ENCODE measurements at regions not wholly inside any gene's neighbourhood (a gene's known extent, or its start where the extent isn't known, plus 50 kb on each side); places are given as distances from the start of the nearest gene placed in this dataset.

GRCh38 chr11:19351426-19351825 is 110.7 kb upstream of the E2F8 start:
- no peaks in the 10 kb centered on the region for H3K9me3 ChIP-seq (replicated peaks; ENCODE audit: control insufficient read depth, insufficient read depth, low read length)
- DNase-seq (ENCODE audit: low read depth, low spot score) (no peak), FAIRE-seq (no peak)
- no peak overlapping the region for H3K27ac ChIP-seq (ENCODE audit: insufficient read depth, low read depth, low read length)
- no peaks in the 10 kb centered on the region for H4K20me1 ChIP-seq (replicated peaks; ENCODE audit: control insufficient read depth, extremely low read depth, insufficient read depth, low read length)
- H3K4me3 ChIP-seq (replicated peaks in 1 of 3; ENCODE audit: insufficient read depth in 1 of 3, low read depth in 1 of 3, low read length in 3 of 3), result no peak overlapping the region
- H3K4me1 ChIP-seq (ENCODE audit: control insufficient read depth, extremely low read depth, insufficient read depth, low read length), result no peaks in the 10 kb centered on the region
- ChIA-PET POLR2A (no interaction called here), CTCF (interaction anchor here (0.9 to 1.8 kb wide), 2 partner anchors 18 to 25 kb away, joined by 3 to 5 read pairs; no protein-coding TSS in a partner anchor)
- H3K27me3 ChIP-seq (ENCODE audit: control insufficient read depth in 2 of 2, insufficient read depth in 2 of 2, low read length in 2 of 2), result no peaks in the 10 kb centered on the region
- no TSS peak for BruUV-seq (replicated peaks)
- no peak for TF ChIP-seq FOS (IDR thresholded peaks at IDR 0.05; ENCODE audit: borderline replicate concordance, insufficient read depth, low read length)
- intact Hi-C loops (cut with micrococcal nuclease), result no loop called here
- no peak overlapping the region for H3K9ac ChIP-seq (replicated peaks; ENCODE audit: extremely low read depth, insufficient read depth, low read length)
- H3K4me2 ChIP-seq (ENCODE audit: insufficient read depth, low read length), result no peak overlapping the region
- dilution Hi-C loops (cut with MboI; ENCODE audit: extremely low pct_ligation_motif_present, low sequenced_read_pairs), result no loop called here
- no peak overlapping the region for H2AFZ ChIP-seq (ENCODE audit: low read depth, low read length)
- H3K79me2 ChIP-seq (ENCODE audit: control insufficient read depth, insufficient read depth, low read length), result no peaks in the 10 kb centered on the region
- no peaks in the 10 kb centered on the region for H3K9me1 ChIP-seq (replicated peaks; ENCODE audit: control insufficient read depth, extremely low read depth, insufficient read depth, low read length)
- no peaks in the 10 kb centered on the region for H3K36me3 ChIP-seq (ENCODE audit: control insufficient read depth in 2 of 2, extremely low read depth in 1 of 2, insufficient read depth in 2 of 2, low read length in 2 of 2)

GRCh38 chr11:19350160-19350559 is 109.4 kb upstream of the E2F8 start:
- BruUV-seq (replicated peaks), result no TSS peak
- CTCF ChIA-PET, result interaction anchor here (0.8 to 2.1 kb wide), 3 partner anchors 11 to 201 kb away, joined by 3 to 5 read pairs (median 3); no protein-coding TSS in a partner anchor
- Histone ChIP-seq H3K9ac (replicated peaks; ENCODE audit: extremely low read depth, insufficient read depth, low read length) (no peak overlapping the region), H3K79me2 (ENCODE audit: control insufficient read depth, insufficient read depth, low read length) (no peaks in the 10 kb centered on the region), H3K9me1 (replicated peaks; ENCODE audit: control insufficient read depth, extremely low read depth, insufficient read depth, low read length) (no peaks in the 10 kb centered on the region), H3K36me3 (ENCODE audit: control insufficient read depth in 2 of 2, extremely low read depth in 1 of 2, insufficient read depth in 2 of 2, low read length in 2 of 2) (no peaks in the 10 kb centered on the region), H3K9me3 (replicated peaks; ENCODE audit: control insufficient read depth, insufficient read depth, low read length) (no peaks in the 10 kb centered on the region), H3K27ac (ENCODE audit: insufficient read depth, low read depth, low read length) (no peak overlapping the region), H3K4me3 (replicated peaks in 1 of 3; ENCODE audit: insufficient read depth in 1 of 3, low read depth in 1 of 3, low read length in 3 of 3) (no peak overlapping the region), H3K27me3 (ENCODE audit: control insufficient read depth in 2 of 2, insufficient read depth in 2 of 2, low read length in 2 of 2) (peaks cover 0 to 1% of the 10 kb centered on the region in 2 experiments), H3K4me2 (ENCODE audit: insufficient read depth, low read length) (no peak overlapping the region), H2AFZ (ENCODE audit: low read depth, low read length) (no peak overlapping the region), H4K20me1 (replicated peaks; ENCODE audit: control insufficient read depth, extremely low read depth, insufficient read depth, low read length) (no peaks in the 10 kb centered on the region), H3K4me1 (ENCODE audit: control insufficient read depth, extremely low read depth, insufficient read depth, low read length) (peaks cover 11% of the 10 kb centered on the region)
- POLR2A ChIA-PET, result no interaction called here
- TF ChIP-seq MYC (IDR thresholded peaks at IDR 0.05; ENCODE audit: low read depth, low read length), result no peak
- TF ChIP-seq FOS (IDR thresholded peaks at IDR 0.05; ENCODE audit: borderline replicate concordance, insufficient read depth, low read length), result no peak
- no peak for TF ChIP-seq POLR2A (IDR thresholded peaks at IDR 0.05; ENCODE audit: low read depth, low read length)
- TF ChIP-seq JUN (IDR thresholded peaks at IDR 0.05; ENCODE audit: borderline replicate concordance, insufficient read depth, insufficient read length, low read depth), result no peak
- TF ChIP-seq GATA2 (IDR thresholded peaks at IDR 0.05; ENCODE audit: insufficient read depth, insufficient read length, low read depth, low read length), result no peak
- TF ChIP-seq CTCF (IDR thresholded peaks at IDR 0.05; ENCODE audit: extremely low read depth in 1 of 2, insufficient read depth in 1 of 2, low read depth in 1 of 2, low read length in 2 of 2), result no peak
- no peak for TF ChIP-seq MAX (IDR thresholded peaks at IDR 0.05; ENCODE audit: insufficient read depth, insufficient read length)
- no peak for TF ChIP-seq EZH2 (IDR thresholded peaks at IDR 0.05; ENCODE audit: borderline replicate concordance, low read depth, low read length, severe bottlenecking)
- TF ChIP-seq POLR2AphosphoS5 (IDR thresholded peaks at IDR 0.05; ENCODE audit: insufficient read depth, low read depth, low read length), result no peak
- dilution Hi-C loops (cut with MboI; ENCODE audit: extremely low pct_ligation_motif_present, low sequenced_read_pairs) (no loop called here), intact Hi-C loops (cut with micrococcal nuclease) (no loop called here)
- DNase-seq (ENCODE audit: low read depth, low spot score) (no peak), FAIRE-seq (no peak)

Measured in endothelial cell of umbilical vein (primary cell).